ENCODE measurements at regions not wholly inside any gene's neighbourhood (a gene's known extent, or its start where the extent isn't known, plus 50 kb on each side); places are given as distances from the start of the nearest gene placed in this dataset.
A peak's percentile ranks its signal among the peaks of the same experiment; 100 is the strongest.

DNA sequence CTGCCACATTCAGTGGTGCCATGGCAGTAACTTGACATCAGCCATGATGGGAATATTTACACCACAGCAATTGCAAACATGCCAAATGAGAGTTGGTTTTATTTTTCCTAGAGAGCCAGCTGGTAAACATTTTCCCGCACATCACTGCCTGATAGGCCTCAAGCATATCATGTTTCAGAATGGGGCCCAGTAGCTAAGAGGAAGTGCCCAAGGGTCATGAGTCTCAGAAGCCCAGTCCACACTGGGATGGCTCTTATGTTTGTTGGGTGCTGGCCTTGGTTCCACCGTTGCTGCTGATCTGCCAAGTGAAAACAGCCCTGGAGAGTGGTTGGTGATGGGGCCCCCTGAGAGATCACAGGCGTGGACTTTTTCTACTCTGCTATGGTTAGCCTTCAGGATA lies 64.3 kb upstream of the NAV2 start:
- H3K4me3 ChIP-seq, result no peak overlapping the region
- H3K27me3 ChIP-seq, result no peaks in the 10 kb centered on the region
- TF ChIP-seq POLR2AphosphoS5 (IDR thresholded peaks at IDR 0.05), result no peak
- TF ChIP-seq, protein P1, sequence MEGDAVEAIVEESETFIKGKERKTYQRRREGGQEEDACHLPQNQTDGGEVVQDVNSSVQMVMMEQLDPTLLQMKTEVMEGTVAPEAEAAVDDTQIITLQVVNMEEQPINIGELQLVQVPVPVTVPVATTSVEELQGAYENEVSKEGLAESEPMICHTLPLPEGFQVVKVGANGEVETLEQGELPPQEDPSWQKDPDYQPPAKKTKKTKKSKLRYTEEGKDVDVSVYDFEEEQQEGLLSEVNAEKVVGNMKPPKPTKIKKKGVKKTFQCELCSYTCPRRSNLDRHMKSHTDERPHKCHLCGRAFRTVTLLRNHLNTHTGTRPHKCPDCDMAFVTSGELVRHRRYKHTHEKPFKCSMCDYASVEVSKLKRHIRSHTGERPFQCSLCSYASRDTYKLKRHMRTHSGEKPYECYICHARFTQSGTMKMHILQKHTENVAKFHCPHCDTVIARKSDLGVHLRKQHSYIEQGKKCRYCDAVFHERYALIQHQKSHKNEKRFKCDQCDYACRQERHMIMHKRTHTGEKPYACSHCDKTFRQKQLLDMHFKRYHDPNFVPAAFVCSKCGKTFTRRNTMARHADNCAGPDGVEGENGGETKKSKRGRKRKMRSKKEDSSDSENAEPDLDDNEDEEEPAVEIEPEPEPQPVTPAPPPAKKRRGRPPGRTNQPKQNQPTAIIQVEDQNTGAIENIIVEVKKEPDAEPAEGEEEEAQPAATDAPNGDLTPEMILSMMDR (IDR thresholded peaks at IDR 0.05), result no peak
- no peak for TF ChIP-seq EP300 (IDR thresholded peaks at IDR 0.05)
- no peak for TF ChIP-seq POLR2A (IDR thresholded peaks at IDR 0.05)
- peaks cover 0 to 11% (median 0%) of the 10 kb centered on the region in 3 donors for H3K4me1 ChIP-seq
- H3K9me3 ChIP-seq, result no peaks in the 10 kb centered on the region
- H3K36me3 ChIP-seq, result no peaks in the 10 kb centered on the region
- 81 to 100% methylated on average over 1 to 2 of the region's 3 CpGs for WGBS, 2 donors (ENCODE audit: low coverage in 1 of 2)
- H3K27ac ChIP-seq, result no peak overlapping the region
- ATAC-seq, result no peak

DNA sequence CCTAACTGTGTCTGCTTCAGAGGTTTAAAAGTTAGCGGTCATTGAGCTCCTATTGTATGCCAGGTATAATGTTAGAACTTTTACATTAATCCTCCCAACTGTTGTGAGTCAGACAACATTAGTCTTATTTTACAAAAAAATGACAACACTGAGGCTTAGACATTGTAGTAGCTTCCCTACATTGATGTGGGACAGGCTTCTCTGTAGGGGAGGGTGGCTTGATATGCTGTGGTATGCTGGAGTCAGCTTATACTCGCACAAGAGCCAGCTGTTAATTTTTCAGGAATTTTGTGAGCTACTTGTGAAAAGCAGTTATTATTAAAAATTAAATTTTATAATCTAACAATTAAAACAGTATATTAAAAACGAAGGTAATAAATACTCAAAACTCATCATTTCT lies 64.8 kb upstream of the NAV2 start:
- 86 to 90% methylated on average over 2 to 3 of the region's 3 CpGs for WGBS, 2 donors (ENCODE audit: low coverage in 1 of 2)
- H3K4me1 ChIP-seq, result peaks cover 0 to 9% (median 0%) of the 10 kb centered on the region in 3 donors
- no peaks in the 10 kb centered on the region for H3K36me3 ChIP-seq
- ATAC-seq, result no peak
- H3K4me3 ChIP-seq, result no peak overlapping the region
- H3K9me3 ChIP-seq, result no peaks in the 10 kb centered on the region
- H3K27ac ChIP-seq, result no peak overlapping the region
- no peaks in the 10 kb centered on the region for H3K27me3 ChIP-seq
- TF ChIP-seq POLR2AphosphoS5 (IDR thresholded peaks at IDR 0.05), result no peak

DNA sequence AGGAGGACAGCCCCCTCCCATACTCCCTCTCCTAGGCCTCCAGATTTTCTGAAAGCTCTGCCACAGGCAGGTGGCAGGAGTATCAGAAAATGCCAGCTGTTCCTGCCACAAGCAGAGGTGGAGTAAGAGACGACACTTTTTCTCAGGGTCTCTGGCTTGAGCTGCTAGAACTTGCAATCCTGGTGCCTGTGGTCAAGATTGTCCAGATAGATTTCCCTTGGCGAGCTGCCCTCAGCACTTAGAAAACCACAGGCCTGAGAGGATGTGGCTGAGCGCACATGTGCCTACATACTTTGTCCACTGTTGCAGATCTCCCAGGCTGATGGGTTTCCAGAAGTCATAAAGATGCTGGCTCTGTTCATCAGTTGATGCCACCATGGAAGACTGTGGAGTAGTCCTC lies 65.7 kb upstream of the NAV2 start:
- peaks cover under 1 to 18% (median 2%) of the 10 kb centered on the region in 3 donors for H3K4me1 ChIP-seq
- H3K27ac ChIP-seq, result no peak overlapping the region
- no peaks in the 10 kb centered on the region for H3K36me3 ChIP-seq
- no peak overlapping the region for H3K4me3 ChIP-seq
- no peak for ATAC-seq
- no peaks in the 10 kb centered on the region for H3K27me3 ChIP-seq
- H3K9me3 ChIP-seq, result no peaks in the 10 kb centered on the region
- WGBS, 2 donors (ENCODE audit: low coverage in 1 of 2), result 100% methylated on average over 1 of the region's 3 CpGs; no CpG with 5 or more reads in 1 of the 2 donors
- TF ChIP-seq, protein P1 (IDR thresholded peaks at IDR 0.05), result no peak
- no peak for TF ChIP-seq POLR2A (IDR thresholded peaks at IDR 0.05)
- TF ChIP-seq EP300 (IDR thresholded peaks at IDR 0.05), result no peak
- no peak for TF ChIP-seq POLR2AphosphoS5 (IDR thresholded peaks at IDR 0.05)

DNA sequence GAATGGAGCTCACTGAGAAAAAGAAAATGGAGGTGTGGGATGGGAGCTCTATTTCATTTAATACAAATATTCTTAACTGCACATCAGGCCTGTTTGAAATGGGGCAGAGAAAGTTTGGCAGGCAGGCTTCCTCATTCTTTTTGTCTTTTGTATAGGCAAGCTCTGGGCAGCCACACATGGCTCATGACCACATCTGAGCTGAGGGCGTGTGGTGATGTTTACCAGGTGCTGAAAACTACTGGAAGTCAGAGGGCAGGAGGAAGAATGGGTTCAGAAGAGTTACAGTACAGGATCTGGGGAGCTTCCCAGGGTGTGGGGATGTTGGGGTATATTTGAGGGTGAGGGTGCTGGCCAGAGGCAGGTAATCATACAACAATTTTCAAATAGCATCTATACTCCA lies 66.3 kb upstream of the NAV2 start:
- Histone ChIP-seq H3K4me3 (no peak overlapping the region), H3K9me3 (no peaks in the 10 kb centered on the region), H3K36me3 (no peaks in the 10 kb centered on the region), H3K27ac (no peak overlapping the region), H3K27me3 (no peaks in the 10 kb centered on the region), H3K4me1 (peaks cover 2 to 24% (median 4%) of the 10 kb centered on the region in 3 donors)
- no peak for ATAC-seq
- no CpG with 5 or more reads among the region's 1 CpG for WGBS, 2 donors (ENCODE audit: low coverage in 1 of 2)
- TF ChIP-seq, protein P1 (IDR thresholded peaks at IDR 0.05), result no peak
- TF ChIP-seq EP300 (IDR thresholded peaks at IDR 0.05) (no peak), POLR2A (IDR thresholded peaks at IDR 0.05) (no peak), POLR2AphosphoS5 (IDR thresholded peaks at IDR 0.05) (no peak)

DNA sequence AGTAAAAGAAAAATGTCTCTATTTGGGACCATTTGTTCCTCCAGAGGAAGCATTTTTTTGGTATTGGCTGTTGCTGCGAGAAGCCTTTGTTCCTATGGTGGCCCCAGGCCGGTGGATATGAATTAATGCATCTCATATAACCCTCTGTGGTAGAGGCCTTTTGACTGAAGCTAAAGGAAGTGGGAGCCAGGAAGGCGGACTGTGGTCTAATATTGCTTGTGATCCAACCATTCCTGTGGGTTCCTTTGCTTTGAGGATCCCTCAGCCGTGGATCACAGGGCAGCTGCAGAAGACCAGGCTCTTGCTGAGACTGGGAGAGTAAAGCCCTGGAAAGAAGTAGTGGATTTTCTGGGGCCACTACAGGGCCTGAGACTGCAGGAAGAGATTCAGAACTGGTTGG lies 68.3 kb upstream of the NAV2 start:
- Histone ChIP-seq H3K36me3 (no peaks in the 10 kb centered on the region), H3K4me1 (peaks cover 2 to 26% (median 4%) of the 10 kb centered on the region in 3 donors), H3K4me3 (no peak overlapping the region), H3K9me3 (no peaks in the 10 kb centered on the region), H3K27ac (no peak overlapping the region), H3K27me3 (no peaks in the 10 kb centered on the region)
- ATAC-seq, result no peak
- TF ChIP-seq POLR2A (IDR thresholded peaks at IDR 0.05), result no peak
- 80 to 97% methylated on average over 3 of the region's 4 CpGs for WGBS, 2 donors (ENCODE audit: low coverage in 1 of 2)

DNA sequence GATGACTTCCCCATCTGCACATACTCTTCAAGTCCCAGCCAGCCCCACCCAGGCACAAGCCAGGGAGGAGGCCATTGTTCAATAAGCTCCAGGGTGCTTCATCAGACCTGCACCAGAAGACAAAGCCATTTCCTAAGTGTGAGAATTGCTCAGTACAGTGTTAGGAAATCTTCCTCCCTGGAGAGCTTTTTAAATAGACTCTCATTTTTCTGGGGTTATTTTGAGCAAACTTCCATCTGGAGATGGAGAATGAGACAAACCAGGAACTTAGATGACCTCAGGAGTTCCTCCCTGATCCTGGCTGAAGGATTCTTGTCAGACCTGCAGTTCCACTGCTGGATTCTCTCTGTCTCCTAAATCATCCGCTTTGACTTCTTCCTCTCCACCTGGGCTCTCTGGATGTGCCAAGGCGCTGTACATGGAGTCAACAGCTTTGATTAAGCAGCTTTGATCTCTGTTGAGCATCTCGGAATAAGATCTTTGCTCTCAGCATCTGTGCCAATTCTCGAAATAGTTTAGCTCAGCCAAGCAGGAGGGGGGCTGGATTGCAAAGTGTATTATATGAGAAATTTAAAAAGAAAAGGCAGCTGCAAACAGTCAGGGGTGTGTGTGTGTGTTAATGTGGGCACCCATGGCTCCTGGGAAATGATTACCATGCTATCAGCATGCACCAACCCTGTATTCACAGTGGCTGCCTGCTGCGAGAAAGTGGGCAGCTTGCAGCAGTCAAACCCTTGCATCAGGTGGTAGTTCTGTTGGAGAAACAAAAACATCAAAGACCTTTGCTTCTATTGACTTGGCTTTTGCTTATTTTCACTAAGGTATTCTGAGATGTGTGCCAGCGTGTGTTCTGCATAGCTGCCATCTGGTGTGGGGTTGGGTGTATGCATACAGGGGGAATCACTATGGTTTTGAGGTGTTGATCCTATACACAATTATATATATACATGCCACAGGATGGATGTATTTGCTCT lies 70.2 kb upstream of the NAV2 start:
- Histone ChIP-seq H3K27ac (peak overlapping the region in 1 of 4 donors; percentile 36), H3K9me3 (no peaks in the 10 kb centered on the region), H3K4me3 (no peak overlapping the region), H3K27me3 (no peaks in the 10 kb centered on the region), H3K36me3 (no peaks in the 10 kb centered on the region), H3K4me1 (peaks cover 2 to 26% (median 4%) of the 10 kb centered on the region in 3 donors)
- TF ChIP-seq, protein P1 (IDR thresholded peaks at IDR 0.05), result no peak
- TF ChIP-seq EP300 (IDR thresholded peaks at IDR 0.05), result no peak
- TF ChIP-seq POLR2A (IDR thresholded peaks at IDR 0.05), result no peak
- TF ChIP-seq POLR2AphosphoS5 (IDR thresholded peaks at IDR 0.05), result no peak
- WGBS, 2 donors (ENCODE audit: low coverage in 1 of 2), result 51 to 77% methylated on average over 2 to 6 of the region's 6 CpGs
- ATAC-seq, result peak; percentile 85

Data from gastroesophageal sphincter (tissue), 4 donors.